Limb (tissue), 2 donors: ENCODE measurements at regions not wholly inside any gene's neighbourhood (a gene's known extent, or its start where the extent isn't known, plus 50 kb on each side); places are given as distances from the start of the nearest gene placed in this dataset.

ENCODE experiments used
- DNase-seq, 2 donors: peaks; one replicate each; pipeline ENCODE4 v3.0.0-alpha.2; 2016; ENCODE audit errors: extremely low spot score in 2 of 2

DNA sequence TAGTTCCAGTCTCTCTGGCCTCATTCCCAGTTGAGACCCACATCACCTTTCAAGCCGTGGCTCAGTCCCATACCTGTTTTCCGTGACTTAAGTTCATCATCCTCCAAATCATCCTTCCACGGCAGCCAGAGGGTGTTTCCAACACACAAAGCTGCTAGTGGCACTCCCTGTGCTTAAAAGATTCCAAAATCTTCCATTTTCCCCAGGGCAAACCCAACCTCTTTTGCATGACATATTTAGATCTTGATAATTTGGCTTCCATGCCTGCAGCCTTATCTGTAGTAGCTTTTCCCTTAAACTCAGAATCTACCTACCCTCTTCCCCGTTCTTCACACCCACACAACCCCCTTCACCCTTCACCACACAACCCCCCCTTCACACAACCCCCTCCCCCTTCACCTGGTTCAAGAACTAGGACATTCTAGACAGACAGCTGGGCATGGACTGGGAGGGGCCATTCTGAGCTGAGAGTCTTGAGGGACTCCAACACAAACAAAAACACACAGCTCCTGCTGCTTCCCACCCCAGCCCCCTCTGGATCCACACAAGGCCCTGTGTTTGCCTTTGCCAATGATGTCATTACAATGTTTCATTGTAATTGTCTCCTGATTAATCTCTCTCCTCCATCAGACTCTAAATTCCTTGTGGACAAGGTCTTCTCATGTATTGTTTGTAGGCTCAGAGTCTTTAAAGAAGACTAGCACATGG, 268.2 kb downstream of the SH3GL2 start:
- DNase-seq, result no peak

- DNase-seq, result no peak
These were observed 269.0 kb downstream of the SH3GL2 start for GRCh38 chr9:17847908-17848307.

DNA sequence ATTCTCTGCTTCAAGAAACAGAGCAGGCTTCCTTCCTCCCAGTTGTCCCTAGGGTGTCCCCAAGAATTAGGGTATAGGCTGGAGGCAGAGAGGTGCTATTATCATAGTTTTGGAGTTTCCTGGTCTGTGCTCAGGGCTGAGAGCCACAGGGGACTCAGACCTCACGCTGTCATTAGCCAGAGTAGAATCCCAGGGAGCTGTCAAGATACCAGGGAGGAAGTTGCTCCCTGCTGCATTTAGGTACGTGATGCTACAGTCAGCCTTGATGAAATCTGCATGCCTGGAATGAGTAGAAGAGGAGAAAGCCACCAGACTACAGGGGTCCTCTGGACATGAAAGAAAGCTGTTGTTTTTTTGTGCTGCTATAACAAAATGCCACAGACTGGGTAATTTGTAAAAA, 273.2 kb downstream of the SH3GL2 start:
- no peak for DNase-seq

DNA sequence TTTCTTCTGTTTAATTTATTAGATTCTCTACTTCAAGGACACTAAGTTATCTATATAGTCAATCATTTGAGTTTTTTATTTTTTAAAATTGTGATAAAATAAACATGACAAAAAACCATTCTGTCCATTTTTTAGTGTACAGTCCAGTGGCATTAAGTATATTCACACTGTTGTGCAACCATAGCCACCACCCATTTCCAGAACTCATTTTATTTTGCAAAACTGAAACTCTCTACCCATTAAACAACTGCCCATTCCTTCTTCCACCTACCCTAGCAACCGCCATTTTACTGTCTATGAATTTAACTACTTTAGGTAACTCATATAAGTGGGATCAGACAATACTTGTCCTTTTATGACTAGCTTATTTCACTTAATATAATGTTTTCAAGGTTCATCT, 275.6 kb downstream of the SH3GL2 start:
- DNase-seq, result no peak

GRCh38 chr9:17856995-17857394, 278.1 kb downstream of the SH3GL2 start:
- no peak for DNase-seq

GRCh38 chr9:17859228-17859627, 280.4 kb downstream of the SH3GL2 start:
- no peak for DNase-seq

DNA sequence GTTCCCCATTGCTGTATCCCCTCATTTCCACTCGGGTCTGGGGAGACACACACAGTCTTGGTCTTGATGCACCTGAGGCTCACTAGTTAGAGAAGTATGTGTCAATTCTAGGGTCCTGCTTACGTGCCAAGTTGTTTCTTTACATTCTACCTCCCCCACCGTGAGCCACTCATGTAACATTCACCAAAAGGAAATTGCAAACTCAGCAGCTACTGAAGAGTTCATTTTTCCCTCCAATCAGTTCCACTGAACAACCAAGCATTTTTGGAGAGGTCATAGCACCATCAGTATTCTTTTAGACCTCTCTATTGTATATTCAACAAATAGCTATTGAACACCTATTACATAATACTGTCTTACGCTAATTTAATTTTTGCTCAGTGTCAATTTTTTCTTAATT, 281.1 kb downstream of the SH3GL2 start:
- DNase-seq, result no peak

GRCh38 chr9:17862101-17862500, 283.2 kb downstream of the SH3GL2 start:
- no peak for DNase-seq

GRCh38 chr9:17862629-17863028, 283.8 kb downstream of the SH3GL2 start:
- no peak for DNase-seq

DNA sequence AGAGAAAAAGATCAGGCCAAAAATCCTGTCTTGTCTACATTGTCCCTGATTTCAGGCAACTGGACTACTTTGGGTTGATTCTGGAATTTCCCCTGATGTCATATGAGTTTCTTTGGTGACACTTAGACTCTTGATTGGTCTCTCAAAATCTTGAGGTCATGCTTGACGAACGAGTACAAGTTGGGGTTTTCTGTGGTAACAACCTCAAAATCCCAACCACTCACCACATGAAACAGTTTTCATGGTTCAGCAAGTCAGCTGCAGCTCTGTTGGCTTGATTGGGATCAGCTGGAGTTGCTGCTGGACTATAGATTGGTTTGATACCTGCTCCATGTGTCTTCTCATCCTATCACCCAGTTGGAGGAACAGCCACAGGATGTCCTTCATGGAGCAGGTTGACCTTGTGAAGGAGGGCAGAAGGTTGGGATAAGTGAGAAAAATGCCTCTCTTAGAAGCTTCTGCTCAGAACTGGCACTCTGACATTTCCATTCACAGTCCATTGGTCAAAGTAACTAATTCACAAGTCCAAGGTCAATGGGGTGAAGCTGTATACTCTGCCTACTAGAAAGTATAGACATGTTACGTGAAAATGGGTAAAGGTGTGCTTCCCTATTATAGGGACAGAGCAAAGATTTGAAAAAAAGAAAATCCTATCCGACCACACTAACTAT, 284.5 kb downstream of the SH3GL2 start:
- no peak for DNase-seq

- DNase-seq, result no peak
These were observed 285.1 kb downstream of the SH3GL2 start for GRCh38 chr9:17863924-17864323.

GRCh38 chr9:17864951-17865350, 286.1 kb downstream of the SH3GL2 start:
- no peak for DNase-seq

GRCh38 chr9:17865881-17866280, 287.0 kb downstream of the SH3GL2 start:
- peak; percentile 33 to 48 for DNase-seq

GRCh38 chr9:17870722-17871121, 291.9 kb downstream of the SH3GL2 start:
- DNase-seq, result no peak

DNA sequence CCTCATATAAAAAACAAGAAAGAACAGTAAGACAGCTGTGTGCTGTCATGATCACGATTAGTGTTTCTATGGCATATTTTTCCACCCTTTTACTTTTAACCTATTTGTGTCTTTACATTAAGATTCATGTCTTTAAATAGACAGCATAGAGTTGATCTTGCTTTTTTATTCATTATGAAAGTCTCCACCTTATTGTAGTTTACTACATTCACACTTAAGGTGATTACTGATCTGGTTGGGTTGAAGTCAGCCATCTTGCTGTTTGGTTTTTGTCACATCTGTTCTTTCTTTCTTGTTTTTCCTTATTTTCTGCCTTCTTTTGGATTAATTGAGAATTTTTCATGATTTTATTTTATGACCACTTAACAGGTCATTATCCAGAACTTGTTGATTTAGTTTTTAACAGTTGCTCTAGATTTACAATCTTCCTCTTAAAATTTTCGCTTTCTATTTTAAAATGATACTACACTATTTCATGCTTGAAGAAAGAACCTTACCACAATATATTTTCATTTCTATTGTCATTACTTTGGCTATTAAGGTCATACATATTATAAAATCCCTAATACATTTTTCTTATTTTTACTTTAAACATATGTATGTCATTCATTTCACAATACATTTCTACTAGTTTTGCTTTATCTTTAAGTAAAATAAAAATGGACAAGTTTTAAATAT, 292.5 kb downstream of the SH3GL2 start:
- DNase-seq, result no peak

DNA sequence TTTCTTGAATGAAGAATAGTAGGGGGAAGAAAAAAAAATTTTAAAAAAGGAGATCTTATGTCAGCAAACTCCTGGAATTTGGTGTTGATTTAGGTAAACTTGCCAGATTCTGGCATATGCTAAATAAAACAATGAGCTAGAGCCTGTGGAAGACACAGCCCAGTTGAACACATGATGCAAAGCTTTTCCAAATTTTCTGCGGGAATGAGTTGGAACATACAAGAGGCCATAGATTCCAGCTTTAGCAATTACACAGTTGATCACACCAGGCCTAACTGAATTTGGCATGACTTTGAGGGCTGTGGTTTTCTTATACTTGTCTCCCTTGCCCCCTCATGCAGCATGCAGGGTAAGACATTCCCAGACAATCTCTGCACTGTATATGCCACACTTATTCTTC, 297.0 kb downstream of the SH3GL2 start:
- DNase-seq, result no peak

- no peak for DNase-seq
These were observed 297.8 kb downstream of the SH3GL2 start for GRCh38 chr9:17876687-17877086.

GRCh38 chr9:17878810-17879370, 300.0 kb downstream of the SH3GL2 start:
- no peak for DNase-seq

DNA sequence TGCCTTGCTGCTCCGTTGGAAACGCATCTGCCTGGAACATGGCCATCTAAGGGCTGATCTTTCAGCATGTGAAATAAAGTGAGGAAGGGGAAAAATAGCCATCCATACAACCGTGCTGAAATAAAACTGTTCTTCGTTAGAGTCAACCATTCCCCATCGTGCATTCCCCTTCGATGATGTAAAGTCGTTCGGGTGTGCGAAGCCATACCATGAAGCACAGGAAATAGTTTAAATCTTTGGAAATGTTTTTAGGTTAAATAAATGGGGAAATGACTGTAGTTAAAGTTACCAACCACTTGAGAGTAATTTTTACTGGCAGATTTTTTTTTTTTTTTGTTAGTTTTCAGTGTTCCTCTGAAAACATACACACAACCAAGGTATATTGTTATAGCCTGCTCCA, 302.5 kb downstream of the SH3GL2 start:
- no peak for DNase-seq

GRCh38 chr9:17882688-17883594, 304.1 kb downstream of the SH3GL2 start:
- DNase-seq, result no peak

GRCh38 chr9:17888066-17888465, 309.2 kb downstream of the SH3GL2 start:
- no peak for DNase-seq
